ENCODE measurements at regions not wholly inside any gene's neighbourhood (a gene's known extent, or its start where the extent isn't known, plus 50 kb on each side); places are given as distances from the start of the nearest gene placed in this dataset.

GRCh38 chr6:167470101-167470835 lies 145.4 kb downstream of the TTLL2 start:
- TF ChIP-seq SREBF1 (IDR thresholded peaks at IDR 0.05; ENCODE audit: borderline replicate concordance, low read depth, low read length) (no peak), RBM25 (IDR thresholded peaks at IDR 0.05; ENCODE audit: low read depth, low read length, severe bottlenecking) (no peak), ZNF274 (IDR thresholded peaks at IDR 0.05; ENCODE audit: borderline replicate concordance, low read depth, low read length) (no peak), POLR2AphosphoS5 (IDR thresholded peaks at IDR 0.05; ENCODE audit: control insufficient read depth, insufficient read depth, low read depth, low read length) (no peak), ATF3 (IDR thresholded peaks at IDR 0.05) (no peak), ATF3 (CRISPR knock-in tag; conservative IDR thresholded peaks at IDR 0.05) (no peak), JUND (IDR thresholded peaks at IDR 0.05; ENCODE audit: borderline replicate concordance, low read depth, low read length) (no peak), JUND (tag; IDR thresholded peaks at IDR 0.05; ENCODE audit: borderline replicate concordance, low read depth, low read length) (no peak)
- TF ChIP-seq, protein P1, sequence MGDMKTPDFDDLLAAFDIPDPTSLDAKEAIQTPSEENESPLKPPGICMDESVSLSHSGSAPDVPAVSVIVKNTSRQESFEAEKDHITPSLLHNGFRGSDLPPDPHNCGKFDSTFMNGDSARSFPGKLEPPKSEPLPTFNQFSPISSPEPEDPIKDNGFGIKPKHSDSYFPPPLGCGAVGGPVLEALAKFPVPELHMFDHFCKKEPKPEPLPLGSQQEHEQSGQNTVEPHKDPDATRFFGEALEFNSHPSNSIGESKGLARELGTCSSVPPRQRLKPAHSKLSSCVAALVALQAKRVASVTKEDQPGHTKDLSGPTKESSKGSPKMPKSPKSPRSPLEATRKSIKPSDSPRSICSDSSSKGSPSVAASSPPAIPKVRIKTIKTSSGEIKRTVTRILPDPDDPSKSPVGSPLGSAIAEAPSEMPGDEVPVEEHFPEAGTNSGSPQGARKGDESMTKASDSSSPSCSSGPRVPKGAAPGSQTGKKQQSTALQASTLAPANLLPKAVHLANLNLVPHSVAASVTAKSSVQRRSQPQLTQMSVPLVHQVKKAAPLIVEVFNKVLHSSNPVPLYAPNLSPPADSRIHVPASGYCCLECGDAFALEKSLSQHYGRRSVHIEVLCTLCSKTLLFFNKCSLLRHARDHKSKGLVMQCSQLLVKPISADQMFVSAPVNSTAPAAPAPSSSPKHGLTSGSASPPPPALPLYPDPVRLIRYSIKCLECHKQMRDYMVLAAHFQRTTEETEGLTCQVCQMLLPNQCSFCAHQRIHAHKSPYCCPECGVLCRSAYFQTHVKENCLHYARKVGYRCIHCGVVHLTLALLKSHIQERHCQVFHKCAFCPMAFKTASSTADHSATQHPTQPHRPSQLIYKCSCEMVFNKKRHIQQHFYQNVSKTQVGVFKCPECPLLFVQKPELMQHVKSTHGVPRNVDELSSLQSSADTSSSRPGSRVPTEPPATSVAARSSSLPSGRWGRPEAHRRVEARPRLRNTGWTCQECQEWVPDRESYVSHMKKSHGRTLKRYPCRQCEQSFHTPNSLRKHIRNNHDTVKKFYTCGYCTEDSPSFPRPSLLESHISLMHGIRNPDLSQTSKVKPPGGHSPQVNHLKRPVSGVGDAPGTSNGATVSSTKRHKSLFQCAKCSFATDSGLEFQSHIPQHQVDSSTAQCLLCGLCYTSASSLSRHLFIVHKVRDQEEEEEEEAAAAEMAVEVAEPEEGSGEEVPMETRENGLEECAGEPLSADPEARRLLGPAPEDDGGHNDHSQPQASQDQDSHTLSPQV (IDR thresholded peaks at IDR 0.05): no peak
- TF ChIP-seq, protein P2, sequence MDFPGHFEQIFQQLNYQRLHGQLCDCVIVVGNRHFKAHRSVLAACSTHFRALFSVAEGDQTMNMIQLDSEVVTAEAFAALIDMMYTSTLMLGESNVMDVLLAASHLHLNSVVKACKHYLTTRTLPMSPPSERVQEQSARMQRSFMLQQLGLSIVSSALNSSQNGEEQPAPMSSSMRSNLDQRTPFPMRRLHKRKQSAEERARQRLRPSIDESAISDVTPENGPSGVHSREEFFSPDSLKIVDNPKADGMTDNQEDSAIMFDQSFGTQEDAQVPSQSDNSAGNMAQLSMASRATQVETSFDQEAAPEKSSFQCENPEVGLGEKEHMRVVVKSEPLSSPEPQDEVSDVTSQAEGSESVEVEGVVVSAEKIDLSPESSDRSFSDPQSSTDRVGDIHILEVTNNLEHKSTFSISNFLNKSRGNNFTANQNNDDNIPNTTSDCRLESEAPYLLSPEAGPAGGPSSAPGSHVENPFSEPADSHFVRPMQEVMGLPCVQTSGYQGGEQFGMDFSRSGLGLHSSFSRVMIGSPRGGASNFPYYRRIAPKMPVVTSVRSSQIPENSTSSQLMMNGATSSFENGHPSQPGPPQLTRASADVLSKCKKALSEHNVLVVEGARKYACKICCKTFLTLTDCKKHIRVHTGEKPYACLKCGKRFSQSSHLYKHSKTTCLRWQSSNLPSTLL (IDR thresholded peaks at IDR 0.05): no peak
- TF ChIP-seq, protein P3, sequence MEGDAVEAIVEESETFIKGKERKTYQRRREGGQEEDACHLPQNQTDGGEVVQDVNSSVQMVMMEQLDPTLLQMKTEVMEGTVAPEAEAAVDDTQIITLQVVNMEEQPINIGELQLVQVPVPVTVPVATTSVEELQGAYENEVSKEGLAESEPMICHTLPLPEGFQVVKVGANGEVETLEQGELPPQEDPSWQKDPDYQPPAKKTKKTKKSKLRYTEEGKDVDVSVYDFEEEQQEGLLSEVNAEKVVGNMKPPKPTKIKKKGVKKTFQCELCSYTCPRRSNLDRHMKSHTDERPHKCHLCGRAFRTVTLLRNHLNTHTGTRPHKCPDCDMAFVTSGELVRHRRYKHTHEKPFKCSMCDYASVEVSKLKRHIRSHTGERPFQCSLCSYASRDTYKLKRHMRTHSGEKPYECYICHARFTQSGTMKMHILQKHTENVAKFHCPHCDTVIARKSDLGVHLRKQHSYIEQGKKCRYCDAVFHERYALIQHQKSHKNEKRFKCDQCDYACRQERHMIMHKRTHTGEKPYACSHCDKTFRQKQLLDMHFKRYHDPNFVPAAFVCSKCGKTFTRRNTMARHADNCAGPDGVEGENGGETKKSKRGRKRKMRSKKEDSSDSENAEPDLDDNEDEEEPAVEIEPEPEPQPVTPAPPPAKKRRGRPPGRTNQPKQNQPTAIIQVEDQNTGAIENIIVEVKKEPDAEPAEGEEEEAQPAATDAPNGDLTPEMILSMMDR (IDR thresholded peaks at IDR 0.05 in 2 of 3, conservative IDR thresholded peaks at IDR 0.05 in 1 of 3; ENCODE audit: insufficient read depth in 2 of 3, low read depth in 1 of 3, low read length in 3 of 3): no peak
